MM.1S (cell line): ENCODE measurements at regions not wholly inside any gene's neighbourhood (a gene's known extent, or its start where the extent isn't known, plus 50 kb on each side); places are given as distances from the start of the nearest gene placed in this dataset.

ENCODE experiments used
- DNase-seq: peaks from one replicate; pipeline ENCODE4 v3.0.0-alpha.2; 2015
- H2AFZ ChIP-seq: fragments of 300-600 bp; sonication (generic); 2 replicates; pipeline ENCODE4 v1.6.0; 2016; ENCODE audit warnings: antibody characterized with exemption, low read length
- H3F3A ChIP-seq: fragments of 300-600 bp; sonication (generic); 2 replicates; pipeline ENCODE4 v1.6.1; 2016; ENCODE audit warnings: mild to moderate bottlenecking, antibody characterized with exemption, low read length, moderate library complexity, mixed read lengths; ENCODE audit not compliant: insufficient read depth
- H3K27ac ChIP-seq: fragments of 300-600 bp; sonication (generic); 2 replicates; pipeline ENCODE4 v1.5.1; 2016; ENCODE audit warnings: mild to moderate bottlenecking, low read length
- H3K27me3 ChIP-seq: fragments of 300-600 bp; sonication (generic); replicated peaks from 2 replicates; pipeline ENCODE4 v1.6.0; 2016; ENCODE audit warnings: low read length; ENCODE audit not compliant: insufficient read depth
- H3K36me3 ChIP-seq: fragments of 300-600 bp; sonication (generic); replicated peaks from 2 replicates; pipeline ENCODE4 v1.6.1; 2016; ENCODE audit warnings: mild to moderate bottlenecking, low read length, mixed read lengths; ENCODE audit not compliant: insufficient read depth
- H3K4me1 ChIP-seq: fragments of 300-600 bp; sonication (generic); 2 replicates; pipeline ENCODE4 v1.6.1; 2016; ENCODE audit warnings: low read length, mixed read lengths
- H3K4me2 ChIP-seq: fragments of 300-600 bp; sonication (generic); 2 replicates; pipeline ENCODE4 v1.6.0; 2016; ENCODE audit warnings: low read depth, low read length
- H3K4me3 ChIP-seq: fragments of 300-600 bp; sonication (generic); 2 replicates; pipeline ENCODE4 v1.5.1; 2016; ENCODE audit warnings: low read length, mixed read lengths
- H3K79me2 ChIP-seq: fragments of 300-600 bp; sonication (generic); 2 replicates; pipeline ENCODE4 v1.6.1; 2016; ENCODE audit warnings: mixed run types, low read length, mixed read lengths
- H3K9ac ChIP-seq: fragments of 300-600 bp; sonication (generic); 2 replicates; pipeline ENCODE4 v1.6.1; 2016; ENCODE audit warnings: low read length, mixed read lengths
- H3K9me2 ChIP-seq: fragments of 300-600 bp; sonication (generic); replicated peaks from 2 replicates; pipeline ENCODE4 v1.6.1; 2016; ENCODE audit warnings: mild to moderate bottlenecking, low read length, mixed read lengths; ENCODE audit not compliant: insufficient read depth
- H3K9me3 ChIP-seq: fragments of 300-600 bp; sonication (generic); replicated peaks from 2 replicates; pipeline ENCODE4 v1.6.1; 2016; ENCODE audit warnings: mild to moderate bottlenecking, low read length, mixed read lengths; ENCODE audit not compliant: insufficient read depth
- H4K20me1 ChIP-seq: fragments of 300-600 bp; sonication (generic); 2 replicates; pipeline ENCODE4 v1.6.1; 2016; ENCODE audit warnings: mild to moderate bottlenecking, low read length, moderate library complexity, mixed read lengths; ENCODE audit not compliant: insufficient read depth
- EZH2 ChIP-seq: fragments of 300-600 bp; sonication (generic); optimal IDR thresholded peaks from 2 replicates; pipeline ENCODE3; 2017; ENCODE audit warnings: low read depth, mild to moderate bottlenecking, antibody characterized with exemption, low read length, mixed read lengths
- EZH2phosphoT487 ChIP-seq: fragments of 300-600 bp; sonication (generic); IDR thresholded peaks from 2 replicates; pipeline ENCODE4 v1.6.1; 2018; ENCODE audit warnings: antibody characterized with exemption, low read length
- TF ChIP-seq, protein P1 (sequence below): fragments of 300-600 bp; sonication (generic); IDR thresholded peaks from 2 replicates; pipeline ENCODE4 v1.5.1; 2016; ENCODE audit warnings: antibody characterized with exemption, low read length, mixed read lengths

DNA sequence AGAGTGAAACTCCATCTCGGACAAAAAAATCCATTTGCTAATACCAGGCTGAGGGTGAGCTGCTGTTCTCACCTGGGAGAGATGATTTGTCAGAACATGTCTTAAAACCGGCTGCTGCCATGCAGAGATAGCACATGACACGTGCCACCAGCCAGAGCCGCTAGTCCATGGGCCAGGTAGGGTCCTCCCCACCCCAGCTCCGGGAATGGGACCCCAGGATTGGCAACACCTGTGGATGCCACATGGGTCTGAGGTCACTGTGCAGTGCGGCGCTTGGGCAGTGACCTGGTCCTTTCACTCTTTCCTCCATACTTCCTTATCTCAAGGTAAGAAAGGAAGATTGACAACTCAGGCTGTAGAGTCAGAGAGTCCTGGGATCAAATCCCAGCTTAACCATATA lies 393.3 kb upstream of the TNRC6C start:
- Histone ChIP-seq H4K20me1 (no peaks in the 10 kb centered on the region), H3K4me1 (no peaks in the 10 kb centered on the region), H3K79me2 (no peaks in the 10 kb centered on the region), H3K9ac (no peak overlapping the region), H3K9me2 (no peaks in the 10 kb centered on the region), H3K27me3 (peaks cover 20% of the 10 kb centered on the region), H2AFZ (no peak overlapping the region), H3K4me3 (no peak overlapping the region), H3F3A (no peaks in the 10 kb centered on the region), H3K27ac (no peak overlapping the region), H3K36me3 (no peaks in the 10 kb centered on the region), H3K9me3 (no peaks in the 10 kb centered on the region), H3K4me2 (no peak overlapping the region)
- no peak for DNase-seq
- TF ChIP-seq, protein P1, sequence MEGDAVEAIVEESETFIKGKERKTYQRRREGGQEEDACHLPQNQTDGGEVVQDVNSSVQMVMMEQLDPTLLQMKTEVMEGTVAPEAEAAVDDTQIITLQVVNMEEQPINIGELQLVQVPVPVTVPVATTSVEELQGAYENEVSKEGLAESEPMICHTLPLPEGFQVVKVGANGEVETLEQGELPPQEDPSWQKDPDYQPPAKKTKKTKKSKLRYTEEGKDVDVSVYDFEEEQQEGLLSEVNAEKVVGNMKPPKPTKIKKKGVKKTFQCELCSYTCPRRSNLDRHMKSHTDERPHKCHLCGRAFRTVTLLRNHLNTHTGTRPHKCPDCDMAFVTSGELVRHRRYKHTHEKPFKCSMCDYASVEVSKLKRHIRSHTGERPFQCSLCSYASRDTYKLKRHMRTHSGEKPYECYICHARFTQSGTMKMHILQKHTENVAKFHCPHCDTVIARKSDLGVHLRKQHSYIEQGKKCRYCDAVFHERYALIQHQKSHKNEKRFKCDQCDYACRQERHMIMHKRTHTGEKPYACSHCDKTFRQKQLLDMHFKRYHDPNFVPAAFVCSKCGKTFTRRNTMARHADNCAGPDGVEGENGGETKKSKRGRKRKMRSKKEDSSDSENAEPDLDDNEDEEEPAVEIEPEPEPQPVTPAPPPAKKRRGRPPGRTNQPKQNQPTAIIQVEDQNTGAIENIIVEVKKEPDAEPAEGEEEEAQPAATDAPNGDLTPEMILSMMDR: no peak
- TF ChIP-seq EZH2 (no peak), EZH2phosphoT487 (no peak)

DNA sequence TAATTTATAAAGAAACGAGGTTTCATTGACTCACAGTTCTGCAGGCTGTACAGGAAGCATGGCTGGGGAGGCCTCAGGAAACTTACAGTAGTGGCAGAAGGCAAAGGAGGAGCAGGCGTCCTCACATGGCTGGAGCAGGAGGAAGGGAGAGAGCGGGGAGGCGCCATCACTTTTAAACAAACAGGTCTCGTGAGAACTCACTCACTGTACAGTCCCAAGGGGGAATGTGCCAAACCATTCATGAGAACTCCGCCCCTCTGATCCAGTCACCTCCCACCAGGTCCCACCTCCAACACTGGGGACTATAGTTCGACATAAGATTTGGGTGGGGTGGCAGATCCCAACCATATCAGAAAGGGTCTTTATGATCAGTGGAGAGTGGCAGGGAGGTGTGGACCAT lies 392.4 kb upstream of the TNRC6C start:
- Histone ChIP-seq H2AFZ (no peak overlapping the region), H3K27me3 (peaks cover 15% of the 10 kb centered on the region; the same call in 1 of the 2 replicates), H3K36me3 (no peaks in the 10 kb centered on the region), H3K79me2 (no peaks in the 10 kb centered on the region), H3F3A (no peaks in the 10 kb centered on the region), H3K4me2 (no peak overlapping the region), H3K9ac (no peak overlapping the region), H3K27ac (no peak overlapping the region), H3K4me3 (no peak overlapping the region), H4K20me1 (no peaks in the 10 kb centered on the region), H3K9me2 (no peaks in the 10 kb centered on the region), H3K9me3 (no peaks in the 10 kb centered on the region), H3K4me1 (no peaks in the 10 kb centered on the region)
- no peak for DNase-seq
- TF ChIP-seq EZH2phosphoT487: no peak
- TF ChIP-seq, protein P1: no peak
- no peak for TF ChIP-seq EZH2

DNA sequence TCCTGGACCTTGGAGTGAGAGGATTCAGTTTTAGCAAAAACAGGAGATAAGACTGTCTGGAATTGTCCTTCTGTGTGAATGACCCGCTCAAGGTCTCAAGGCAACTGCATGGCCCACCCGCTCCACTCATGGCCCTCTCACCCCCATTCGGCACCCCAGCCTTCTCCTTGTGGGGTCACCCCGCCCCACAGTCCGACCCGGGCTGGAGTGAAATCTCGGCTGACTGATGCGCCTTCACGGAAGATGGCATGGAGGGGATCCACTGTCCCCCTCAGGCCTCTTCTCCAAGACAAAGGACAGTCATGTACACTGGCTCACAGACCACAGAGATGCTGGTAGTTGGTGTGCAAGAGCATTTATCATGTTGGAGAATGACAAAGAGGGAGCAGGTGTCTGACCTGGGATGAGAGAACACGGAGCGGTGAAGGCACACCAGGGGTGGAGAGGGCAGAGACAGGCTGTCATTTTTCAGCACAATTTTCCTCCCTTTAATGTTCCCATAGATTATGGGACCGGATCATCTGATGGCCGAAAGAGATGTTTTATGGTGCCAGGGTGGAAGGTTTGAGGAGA lies 391.9 kb upstream of the TNRC6C start:
- Histone ChIP-seq H3K27ac (no peak overlapping the region), H3K4me3 (no peak overlapping the region), H3F3A (no peaks in the 10 kb centered on the region), H3K4me2 (no peak overlapping the region), H2AFZ (no peak overlapping the region), H3K4me1 (no peaks in the 10 kb centered on the region), H3K9ac (no peak overlapping the region), H3K36me3 (no peaks in the 10 kb centered on the region), H3K9me3 (no peaks in the 10 kb centered on the region), H3K9me2 (no peaks in the 10 kb centered on the region), H3K79me2 (no peaks in the 10 kb centered on the region), H4K20me1 (no peaks in the 10 kb centered on the region), H3K27me3 (peaks cover 20% of the 10 kb centered on the region; the same call in 1 of the 2 replicates)
- DNase-seq: no peak
- TF ChIP-seq EZH2 (no peak), EZH2phosphoT487 (no peak)
- TF ChIP-seq, protein P1: no peak
